Tibial nerve (tissue), 4 donors: ENCODE measurements at regions not wholly inside any gene's neighbourhood (a gene's known extent, or its start where the extent isn't known, plus 50 kb on each side); places are given as distances from the start of the nearest gene placed in this dataset.

Source experiments
- DNase-seq, 2 donors: peaks; one replicate each; pipeline ENCODE4 v3.0.0-alpha.2; 2019; ENCODE audit warnings: low spot score in 2 of 2
- H3K27ac ChIP-seq, 4 donors: fragments of 200-600 bp; sonication (generic) in 3 of 4; one replicate each; pipeline ENCODE4 v1.5.1; 2017 to 2019; ENCODE audit warnings: mild to moderate bottlenecking in 1 of 4
- H3K27me3 ChIP-seq, 2 donors: fragments of 200-600 bp; sonication (generic) in 1 of 2; one replicate each; pipeline versions ENCODE4 v1.5.1 to v1.6.0; 2017 to 2019
- H3K36me3 ChIP-seq, 3 donors: fragments of 200-600 bp; sonication (generic); one replicate each; pipeline ENCODE4 v1.5.1; 2018 to 2019
- H3K4me1 ChIP-seq, 4 donors: fragments of 200-600 bp; sonication (generic) in 3 of 4; one replicate each; pipeline ENCODE4 v1.5.1; 2017 to 2019
- H3K4me3 ChIP-seq, 4 donors: fragments of 200-600 bp; sonication (generic) in 3 of 4; one replicate each; pipeline ENCODE4 v1.5.1; 2017 to 2019; ENCODE audit warnings: mild to moderate bottlenecking in 1 of 4, moderate library complexity in 1 of 4
- H3K9me3 ChIP-seq, 4 donors: fragments of 200-600 bp; sonication (generic) in 3 of 4; one replicate each; pipeline ENCODE4 v1.5.1; 2017 to 2019
- CTCF ChIP-seq, 5 experiments: fragments of 200-600 bp in 3 of 5; fragments of 450-650 bp in 2 of 5; sonication (generic) in 3 of 5; IDR thresholded peaks; one replicate each; pipeline ENCODE4 v1.5.1; 2016 to 2019; ENCODE audit warnings: antibody characterized with exemption in 5 of 5, mild to moderate bottlenecking in 3 of 5, moderate library complexity in 2 of 5
- EP300 ChIP-seq, 2 donors: sonication (generic); formaldehyde crosslinking; IDR thresholded peaks; one replicate each; pipeline ENCODE4 v1.6.1; 2017; ENCODE audit warnings: antibody characterized with exemption in 2 of 2, mild to moderate bottlenecking in 1 of 2
- POLR2A ChIP-seq, 2 donors: fragments of 450-650 bp; IDR thresholded peaks; one replicate each; pipeline ENCODE4 v1.6.1; 2017; ENCODE audit warnings: antibody characterized with exemption in 2 of 2, mild to moderate bottlenecking in 2 of 2, moderate library complexity in 2 of 2
- WGBS, 2 donors: methylation state at CpG; one replicate each; pipeline ENCODE4 v1.1.5; 2018; 5-methylcytosine and 5-hydroxymethylcytosine counted together

GRCh38 chr4:135144498-135144897 is 942.9 kb upstream of the PABPC4L start:
- Histone ChIP-seq H3K4me3 (no peak overlapping the region), H3K4me1 (no peaks in the 10 kb centered on the region), H3K9me3 (no peaks in the 10 kb centered on the region), H3K27ac (no peak overlapping the region), H3K27me3 (no peaks in the 10 kb centered on the region), H3K36me3 (no peaks in the 10 kb centered on the region)
- TF ChIP-seq POLR2A (IDR thresholded peaks at IDR 0.05) (no peak), CTCF (IDR thresholded peaks at IDR 0.05) (no peak), EP300 (IDR thresholded peaks at IDR 0.05) (no peak)
- WGBS, 2 donors: 88 to 92% methylated on average over 1 of the region's 1 CpG
- DNase-seq: no peak

GRCh38 chr4:135124196-135124595 is 922.6 kb upstream of the PABPC4L start:
- H3K27me3 ChIP-seq: no peaks in the 10 kb centered on the region
- no peaks in the 10 kb centered on the region for H3K4me1 ChIP-seq
- no peak for DNase-seq
- no peaks in the 10 kb centered on the region for H3K36me3 ChIP-seq
- no peak overlapping the region for H3K27ac ChIP-seq
- H3K4me3 ChIP-seq: no peak overlapping the region
- no peaks in the 10 kb centered on the region for H3K9me3 ChIP-seq
- no peak for TF ChIP-seq EP300 (IDR thresholded peaks at IDR 0.05)
- no peak for TF ChIP-seq POLR2A (IDR thresholded peaks at IDR 0.05)
- no peak for TF ChIP-seq CTCF (IDR thresholded peaks at IDR 0.05)

- no peak for DNase-seq
- TF ChIP-seq CTCF (IDR thresholded peaks at IDR 0.05) (no peak), POLR2A (IDR thresholded peaks at IDR 0.05) (no peak)
- H3K27ac ChIP-seq: no peak overlapping the region
- no peaks in the 10 kb centered on the region for H3K9me3 ChIP-seq
- H3K36me3 ChIP-seq: no peaks in the 10 kb centered on the region
- no peak overlapping the region for H3K4me3 ChIP-seq
- no peaks in the 10 kb centered on the region for H3K27me3 ChIP-seq
- WGBS, 2 donors: 92 to 97% methylated on average over 1 of the region's 1 CpG
- H3K4me1 ChIP-seq: no peaks in the 10 kb centered on the region
Measured at GRCh38 chr4:135123632-135124031, 922.0 kb upstream of the PABPC4L start.

- no peak for DNase-seq
- H3K36me3 ChIP-seq: no peaks in the 10 kb centered on the region
- H3K4me3 ChIP-seq: no peak overlapping the region
- no peak for TF ChIP-seq POLR2A (IDR thresholded peaks at IDR 0.05)
- TF ChIP-seq CTCF (IDR thresholded peaks at IDR 0.05): no peak
- no peak for TF ChIP-seq EP300 (IDR thresholded peaks at IDR 0.05)
- H3K27ac ChIP-seq: no peak overlapping the region
- H3K4me1 ChIP-seq: no peaks in the 10 kb centered on the region
- H3K27me3 ChIP-seq: no peaks in the 10 kb centered on the region
- WGBS, 2 donors: 64 to 65% methylated on average over 2 of the region's 2 CpGs
- no peaks in the 10 kb centered on the region for H3K9me3 ChIP-seq
Measured at GRCh38 chr4:135122457-135122856, 920.9 kb upstream of the PABPC4L start.

GRCh38 chr4:135120195-135120594 is 918.6 kb upstream of the PABPC4L start:
- TF ChIP-seq POLR2A (IDR thresholded peaks at IDR 0.05): no peak
- no peak for TF ChIP-seq CTCF (IDR thresholded peaks at IDR 0.05)
- TF ChIP-seq EP300 (IDR thresholded peaks at IDR 0.05): no peak
- Histone ChIP-seq H3K27ac (no peak overlapping the region), H3K9me3 (no peaks in the 10 kb centered on the region), H3K4me1 (no peaks in the 10 kb centered on the region), H3K4me3 (no peak overlapping the region), H3K27me3 (no peaks in the 10 kb centered on the region), H3K36me3 (no peaks in the 10 kb centered on the region)
- no peak for DNase-seq
- 48 to 53% methylated on average over 4 of the region's 4 CpGs for WGBS, 2 donors
